PC-9 (cell line): ENCODE measurements at regions not wholly inside any gene's neighbourhood (a gene's known extent, or its start where the extent isn't known, plus 50 kb on each side); places are given as distances from the start of the nearest gene placed in this dataset.

ENCODE experiments used
- BruUV-seq: library from RNA; stranded (reverse); fragments of 400-500 nt; replicated peaks from 2 replicates; lab custom pipeline; 2021; lab: Mats Ljungman, UMichigan
- CTCF ChIA-PET: fragments of 300-600 bp; sonication (Branson Sonifier 250); formaldehyde crosslinking; loops from one replicate; lab custom pipeline; 2022; ENCODE audit warnings: antibody characterized with exemption; lab: Charles Lee
- POLR2A ChIA-PET: fragments of 300-600 bp; sonication (Branson Sonifier 250); formaldehyde crosslinking; loops from one replicate; lab custom pipeline; 2022; ENCODE audit warnings: antibody characterized with exemption; ENCODE audit not compliant: unreplicated experiment; lab: Charles Lee
- DNase-seq, 2 experiments: peaks; one replicate each; pipeline versions ENCODE4 v3.0.0 to v3.0.0-alpha.2; 2015 to 2022; ENCODE audit warnings: mixed read lengths in 1 of 2
- H2AFZ ChIP-seq: fragments of 200-600 bp; sonication (generic); 2 replicates; pipeline ENCODE4 v1.8.1; 2017; ENCODE audit warnings: antibody characterized with exemption
- H3F3A ChIP-seq: fragments of 200-600 bp; sonication (generic); 2 replicates; pipeline ENCODE4 v1.8.1; 2017; ENCODE audit warnings: antibody characterized with exemption, mild to moderate bottlenecking, low read depth; ENCODE audit not compliant: insufficient read depth
- H3K27ac ChIP-seq: fragments of 200-600 bp; sonication (generic); 2 replicates; pipeline ENCODE4 v1.6.1; 2016; ENCODE audit warnings: mixed run types
- H3K27me3 ChIP-seq: fragments of 200-600 bp; sonication (generic); 2 replicates; pipeline ENCODE4 v1.6.1; 2016; ENCODE audit warnings: low read depth, mixed run types; ENCODE audit not compliant: insufficient read depth
- H3K36me3 ChIP-seq: fragments of 200-600 bp; sonication (generic); 2 replicates; pipeline ENCODE4 v1.6.1; 2016; ENCODE audit warnings: low read depth, mixed run types
- H3K4me1 ChIP-seq: fragments of 200-600 bp; sonication (generic); replicated peaks from 2 replicates; pipeline ENCODE4 v1.6.1; 2016; ENCODE audit warnings: mixed run types; ENCODE audit not compliant: insufficient read depth
- H3K4me2 ChIP-seq: fragments of 200-600 bp; sonication (generic); 2 replicates; pipeline ENCODE4 v1.6.1; 2017; ENCODE audit warnings: mixed run types
- H3K4me3 ChIP-seq: fragments of 200-600 bp; sonication (generic); 2 replicates; pipeline ENCODE4 v1.6.1; 2016; ENCODE audit warnings: mixed run types
- H3K79me2 ChIP-seq: fragments of 200-600 bp; sonication (generic); 2 replicates; pipeline ENCODE4 v1.6.1; 2017; ENCODE audit warnings: low read depth, mixed run types
- H3K9me2 ChIP-seq: fragments of 200-600 bp; sonication (generic); 2 replicates; pipeline ENCODE4 v1.8.1; 2017; ENCODE audit warnings: mild to moderate bottlenecking; ENCODE audit not compliant: insufficient read depth
- H3K9me3 ChIP-seq: fragments of 200-600 bp; sonication (generic); 2 replicates; pipeline ENCODE4 v1.8.1; 2016; ENCODE audit warnings: low read depth; ENCODE audit not compliant: insufficient read depth
- H4K20me1 ChIP-seq: fragments of 200-600 bp; sonication (generic); 2 replicates; pipeline ENCODE4 v1.8.1; 2017; ENCODE audit not compliant: insufficient read depth
- EZH2 ChIP-seq: fragments of 200-600 bp; sonication (generic); IDR thresholded peaks from 2 replicates; pipeline ENCODE4 v1.8.0; 2017; ENCODE audit warnings: antibody characterized with exemption, low read depth
- intact Hi-C: fragments of 100-400 bp; cut with micrococcal nuclease; formaldehyde crosslinking; loops from one replicate; pipeline ENCODE4 v1.10.0; 2022; ENCODE audit not compliant: unreplicated experiment
- TF ChIP-seq, protein P1 (sequence below): fragments of 200-600 bp; sonication (generic); conservative IDR thresholded peaks from 2 replicates; pipeline ENCODE4 v1.6.1; 2017; ENCODE audit warnings: mixed run types, antibody characterized with exemption, mild to moderate bottlenecking, moderate library complexity

DNA sequence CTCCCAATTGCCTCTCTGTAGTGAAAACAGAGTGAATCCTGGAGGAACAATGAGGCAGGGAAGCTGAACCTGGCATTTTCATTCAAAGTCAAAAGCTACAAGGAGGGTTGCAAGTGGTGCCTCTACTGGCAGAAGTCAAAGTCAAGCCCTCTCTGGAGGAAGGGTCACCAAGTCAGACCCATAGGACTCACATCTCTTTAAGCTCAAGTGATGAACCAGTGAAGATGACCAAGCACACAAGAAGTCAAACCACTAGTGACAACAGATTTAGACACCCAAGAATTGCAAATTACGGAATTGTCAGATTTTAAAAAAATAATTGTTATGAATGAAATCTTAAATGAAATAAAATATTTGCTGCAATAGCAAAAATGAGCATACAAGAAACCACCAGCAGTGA lies 81.1 kb upstream of the ATP1B1 start:
- POLR2A ChIA-PET, result no interaction called here
- TF ChIP-seq, protein P1, sequence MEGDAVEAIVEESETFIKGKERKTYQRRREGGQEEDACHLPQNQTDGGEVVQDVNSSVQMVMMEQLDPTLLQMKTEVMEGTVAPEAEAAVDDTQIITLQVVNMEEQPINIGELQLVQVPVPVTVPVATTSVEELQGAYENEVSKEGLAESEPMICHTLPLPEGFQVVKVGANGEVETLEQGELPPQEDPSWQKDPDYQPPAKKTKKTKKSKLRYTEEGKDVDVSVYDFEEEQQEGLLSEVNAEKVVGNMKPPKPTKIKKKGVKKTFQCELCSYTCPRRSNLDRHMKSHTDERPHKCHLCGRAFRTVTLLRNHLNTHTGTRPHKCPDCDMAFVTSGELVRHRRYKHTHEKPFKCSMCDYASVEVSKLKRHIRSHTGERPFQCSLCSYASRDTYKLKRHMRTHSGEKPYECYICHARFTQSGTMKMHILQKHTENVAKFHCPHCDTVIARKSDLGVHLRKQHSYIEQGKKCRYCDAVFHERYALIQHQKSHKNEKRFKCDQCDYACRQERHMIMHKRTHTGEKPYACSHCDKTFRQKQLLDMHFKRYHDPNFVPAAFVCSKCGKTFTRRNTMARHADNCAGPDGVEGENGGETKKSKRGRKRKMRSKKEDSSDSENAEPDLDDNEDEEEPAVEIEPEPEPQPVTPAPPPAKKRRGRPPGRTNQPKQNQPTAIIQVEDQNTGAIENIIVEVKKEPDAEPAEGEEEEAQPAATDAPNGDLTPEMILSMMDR, result no peak
- TF ChIP-seq EZH2, result no peak

DNA sequence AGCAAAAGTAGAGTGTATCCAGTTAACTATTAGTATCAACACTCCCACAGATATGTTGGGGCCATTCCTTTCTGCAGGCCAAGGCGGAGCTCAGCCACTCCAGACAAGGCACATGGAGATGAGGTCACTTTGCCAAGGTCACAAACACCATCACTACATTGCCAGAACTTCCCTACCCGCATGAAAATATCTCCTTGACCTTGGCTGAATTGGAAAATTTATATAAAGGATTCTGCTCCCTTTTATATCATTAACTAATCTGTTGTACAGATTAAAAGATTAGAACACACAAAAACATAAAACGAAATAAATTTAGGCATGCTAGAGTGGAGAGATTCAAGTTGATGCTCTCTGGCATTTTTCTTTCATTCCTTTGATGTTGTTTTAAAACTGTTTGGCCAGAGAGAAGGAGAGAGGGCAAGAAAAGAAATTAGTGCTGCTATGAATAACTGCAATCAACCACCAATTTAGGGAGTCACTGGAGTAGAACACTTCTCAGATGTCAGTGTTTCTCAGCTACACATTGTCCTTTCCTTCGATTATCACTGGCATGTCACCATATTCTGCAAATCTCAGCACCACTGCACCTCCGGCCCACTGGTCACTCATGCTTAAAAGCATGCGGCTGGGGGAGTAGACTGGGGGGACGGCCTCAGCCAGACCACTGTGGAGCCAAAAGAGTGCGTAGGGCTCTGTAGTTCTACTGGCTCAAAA lies 78.7 kb upstream of the ATP1B1 start:
- Histone ChIP-seq H3K4me3 (no peak overlapping the region), H3K27me3 (no peaks in the 10 kb centered on the region), H3K9me2 (no peaks in the 10 kb centered on the region), H3K4me2 (no peak overlapping the region), H3K27ac (no peak overlapping the region), H2AFZ (no peak overlapping the region), H3K9me3 (no peaks in the 10 kb centered on the region), H4K20me1 (no peaks in the 10 kb centered on the region), H3K79me2 (no peaks in the 10 kb centered on the region), H3F3A (no peaks in the 10 kb centered on the region), H3K36me3 (no peaks in the 10 kb centered on the region), H3K4me1 (no peaks in the 10 kb centered on the region)
- intact Hi-C loops, result no loop called here
- BruUV-seq, result no TSS peak
- POLR2A ChIA-PET, result interaction anchor here (0.6 kb wide), 1 partner anchor 335 kb away, joined by 4 read pairs; no protein-coding TSS in a partner anchor
- no peak for DNase-seq
- TF ChIP-seq EZH2, result no peak
- TF ChIP-seq, protein P1, result no peak
- CTCF ChIA-PET, result no interaction called here

More for the DNA sequence above, 81.1 kb upstream of the ATP1B1 start:
- no peaks in the 10 kb centered on the region for H3K36me3 ChIP-seq
- DNase-seq, result no peak
- H3K4me1 ChIP-seq, result no peaks in the 10 kb centered on the region
- H2AFZ ChIP-seq, result no peak overlapping the region
- no peaks in the 10 kb centered on the region for H3K79me2 ChIP-seq
- no peak overlapping the region for H3K4me2 ChIP-seq
- H3K9me2 ChIP-seq, result no peaks in the 10 kb centered on the region; the same call in 1 of the 2 replicates
- no peaks in the 10 kb centered on the region for H4K20me1 ChIP-seq
- intact Hi-C loops, result no loop called here
- H3K27me3 ChIP-seq, result no peaks in the 10 kb centered on the region
- BruUV-seq, result no TSS peak
- CTCF ChIA-PET, result no interaction called here
- no peak overlapping the region for H3K27ac ChIP-seq
- no peak overlapping the region for H3K4me3 ChIP-seq
- H3K9me3 ChIP-seq, result no peaks in the 10 kb centered on the region
- H3F3A ChIP-seq, result no peaks in the 10 kb centered on the region

DNA sequence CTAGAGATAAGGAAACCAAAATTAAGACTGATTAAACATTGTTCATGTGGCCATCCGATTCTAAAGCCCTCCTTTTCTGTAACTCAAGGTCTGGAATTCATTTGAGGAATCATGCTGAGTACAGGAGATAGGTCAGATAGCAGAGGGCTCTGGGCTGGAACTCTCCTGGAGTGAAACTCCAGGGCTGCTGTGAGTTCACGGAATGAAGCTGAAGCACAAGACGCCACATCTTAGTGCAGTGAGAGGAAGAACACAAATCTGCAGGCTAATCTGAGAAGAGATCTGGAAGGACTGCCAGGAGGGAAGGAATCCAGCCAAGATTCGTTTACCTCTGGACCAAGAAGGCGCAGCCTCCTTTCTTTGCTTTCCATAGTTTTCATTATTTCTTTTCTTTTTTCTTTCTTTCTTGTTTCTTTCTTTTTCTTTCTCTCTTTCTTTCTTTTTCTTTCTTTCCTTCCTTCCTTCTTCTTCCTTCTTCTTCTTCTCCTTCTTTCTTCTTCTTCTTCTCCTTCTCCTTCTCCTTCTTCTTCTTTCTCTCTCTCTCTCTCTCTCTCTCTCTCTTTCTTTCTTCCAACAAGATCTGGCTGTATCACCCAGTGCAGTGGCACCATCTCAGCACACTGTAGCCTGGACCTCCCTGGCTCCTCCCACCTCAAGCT lies 74.8 kb upstream of the ATP1B1 start:
- H3K27ac ChIP-seq, result no peak overlapping the region
- H3K9me2 ChIP-seq, result no peaks in the 10 kb centered on the region
- no peaks in the 10 kb centered on the region for H3K9me3 ChIP-seq
- H3K4me3 ChIP-seq, result no peak overlapping the region
- H3F3A ChIP-seq, result no peaks in the 10 kb centered on the region
- H3K4me2 ChIP-seq, result no peak overlapping the region
- intact Hi-C loops, result no loop called here
- H3K4me1 ChIP-seq, result no peaks in the 10 kb centered on the region
- TF ChIP-seq, protein P1, result no peak
- TF ChIP-seq EZH2, result no peak
- no peaks in the 10 kb centered on the region for H4K20me1 ChIP-seq
- no peaks in the 10 kb centered on the region for H3K79me2 ChIP-seq
- no TSS peak for BruUV-seq
- no peak overlapping the region for H2AFZ ChIP-seq
- DNase-seq, result no peak
- ChIA-PET POLR2A (no interaction called here), CTCF (no interaction called here)
- no peaks in the 10 kb centered on the region for H3K27me3 ChIP-seq
- no peaks in the 10 kb centered on the region for H3K36me3 ChIP-seq
